ENCODE measurements at regions not wholly inside any gene's neighbourhood (a gene's known extent, or its start where the extent isn't known, plus 50 kb on each side); places are given as distances from the start of the nearest gene placed in this dataset.

DNA sequence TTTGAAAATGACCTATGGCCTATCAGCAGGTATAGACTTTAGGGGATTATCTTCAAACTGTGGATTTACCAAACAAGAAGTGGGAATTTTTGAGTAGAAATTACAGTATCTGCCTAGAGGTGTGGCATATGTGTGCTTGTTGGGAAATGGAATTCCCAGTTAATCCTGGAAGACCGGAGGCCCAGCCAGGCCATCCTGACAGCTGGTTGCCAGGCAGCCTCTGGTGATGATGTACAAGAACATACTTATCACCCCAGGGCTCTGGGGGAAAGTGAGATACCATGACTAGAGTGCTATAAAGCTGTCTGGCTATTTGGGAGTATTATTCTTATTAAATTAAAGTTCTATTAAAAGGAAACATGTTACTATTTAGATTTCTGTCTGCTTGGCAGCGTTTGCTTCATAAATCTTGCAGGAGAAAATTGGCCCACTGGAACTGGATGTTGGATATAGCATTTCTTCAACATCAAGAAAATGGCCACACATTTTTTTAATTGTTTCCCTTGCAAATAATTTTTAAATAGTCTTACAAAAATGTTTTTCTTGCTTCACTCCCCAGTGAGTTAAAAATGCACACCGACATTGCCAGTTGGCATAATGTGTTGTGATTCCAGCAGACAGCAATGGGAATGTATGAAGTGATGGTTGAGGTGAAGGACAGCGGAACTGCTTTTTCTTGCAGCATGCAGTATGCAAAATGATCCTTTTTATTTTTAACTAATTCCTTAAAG lies 187.8 kb downstream of the MYLK4 start:
- DNase-seq: no peak

DNA sequence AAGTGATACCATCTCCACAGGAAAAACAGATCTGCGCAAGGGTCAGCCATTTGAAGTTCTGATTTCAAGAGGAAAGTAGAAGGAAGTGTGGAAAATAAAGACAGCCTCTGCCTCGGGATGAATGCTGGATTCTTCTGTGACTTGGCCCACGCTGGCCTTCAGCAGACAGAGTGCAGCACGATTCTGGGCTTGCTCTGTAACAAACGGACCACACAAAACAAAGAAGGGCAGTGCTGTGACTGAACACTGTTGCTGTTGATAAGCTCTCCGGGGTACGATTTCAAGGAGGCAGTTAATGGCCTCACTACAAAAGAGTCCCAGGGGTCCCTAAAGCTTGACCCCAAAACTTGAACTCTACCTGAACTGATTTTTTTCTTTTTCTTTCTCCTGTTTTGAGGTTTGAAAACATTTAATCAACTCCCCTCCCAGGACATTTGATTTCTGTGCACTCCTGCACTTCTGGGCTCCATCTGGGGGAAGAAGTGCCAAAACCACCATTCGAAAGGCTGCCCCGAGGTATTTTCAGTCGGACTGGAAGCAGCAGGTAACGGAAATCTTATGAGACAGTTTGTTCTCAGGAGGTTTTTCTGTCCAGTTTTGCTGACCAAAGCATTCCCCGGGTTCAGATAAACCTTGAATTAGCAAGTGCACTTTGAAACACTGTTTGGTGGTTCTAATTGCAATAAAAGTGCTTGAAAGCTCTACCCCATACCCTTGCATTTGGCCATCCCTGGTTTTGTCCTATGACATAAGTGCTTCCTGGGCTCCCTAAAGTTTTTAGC lies 189.6 kb downstream of the MYLK4 start:
- DNase-seq: no peak

DNA sequence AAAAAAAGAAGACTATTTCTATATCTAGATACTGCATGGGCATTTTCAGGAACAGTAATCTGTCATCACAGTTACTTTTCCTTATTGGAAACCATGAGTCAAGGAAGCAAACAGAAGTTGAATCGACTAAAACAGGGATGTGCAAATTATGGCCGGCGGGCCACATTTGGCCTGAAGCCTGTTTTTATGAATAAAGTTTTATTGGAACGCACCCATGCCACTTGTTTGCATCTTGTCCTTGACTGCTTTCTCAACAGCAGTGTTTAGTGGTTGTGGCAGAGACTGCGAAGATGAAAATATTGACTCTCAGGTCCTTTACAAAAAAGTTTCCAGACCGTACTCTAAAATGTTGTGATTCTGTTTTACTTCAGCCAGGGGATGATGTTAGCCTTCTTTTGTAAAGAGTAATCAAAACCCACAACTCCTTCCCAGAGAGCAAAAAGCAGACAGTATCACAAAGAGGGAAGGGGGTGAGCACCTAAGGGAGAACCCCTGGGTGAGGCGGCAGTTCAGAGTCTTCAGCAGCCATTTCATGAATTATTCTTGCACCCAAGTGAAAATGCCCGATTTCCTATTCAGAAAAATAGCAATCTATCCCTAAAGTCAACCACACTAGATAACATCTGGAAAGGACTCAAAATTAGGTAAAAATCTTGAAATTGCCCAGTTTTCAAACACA lies 190.4 kb downstream of the MYLK4 start:
- no peak for DNase-seq

DNA sequence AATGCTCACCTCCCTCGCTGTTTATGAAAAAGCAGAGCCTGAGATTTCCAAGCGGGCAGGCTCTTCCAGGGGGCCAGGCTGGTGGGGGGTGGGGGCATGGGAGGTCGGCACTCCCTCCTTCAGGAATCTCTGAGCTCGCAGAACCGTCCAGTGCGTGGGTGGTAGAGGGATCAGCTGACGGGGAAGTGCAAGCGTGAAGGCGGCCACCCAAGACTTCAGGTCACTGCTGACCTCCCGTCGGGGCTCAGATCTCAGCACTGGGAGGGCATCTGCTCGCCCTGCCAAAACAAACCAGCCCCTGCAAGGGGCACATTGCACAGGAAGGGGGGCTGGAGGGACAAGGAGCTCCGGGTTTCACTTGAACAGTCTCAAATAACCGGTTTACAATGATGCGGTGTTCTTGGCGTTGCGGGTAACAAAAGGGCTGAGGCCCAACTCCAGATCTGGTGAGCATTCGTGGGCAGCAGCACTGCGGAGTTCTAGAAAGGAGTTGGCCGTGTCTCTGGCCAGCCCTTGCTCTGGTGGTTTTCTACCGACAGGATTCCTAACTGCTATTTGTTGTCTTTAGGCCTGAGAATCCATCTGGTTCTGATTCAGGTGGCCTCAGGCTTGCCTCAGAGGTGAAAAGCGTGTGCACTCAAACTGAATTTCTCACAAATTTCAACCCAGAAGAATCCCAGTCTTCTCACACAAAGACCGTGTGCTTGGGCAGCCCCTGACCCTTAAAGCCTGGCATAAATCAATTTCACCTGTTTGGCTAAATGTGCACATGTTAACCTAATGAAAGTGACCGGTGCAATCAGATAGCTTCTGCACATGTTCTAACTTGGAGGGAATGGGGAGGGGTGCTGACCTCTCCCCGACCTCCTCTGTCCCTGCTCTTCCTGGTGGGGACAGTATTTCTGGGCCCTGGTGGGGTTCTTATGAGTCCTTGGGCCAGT lies 191.6 kb downstream of the MYLK4 start:
- no peak for DNase-seq

DNA sequence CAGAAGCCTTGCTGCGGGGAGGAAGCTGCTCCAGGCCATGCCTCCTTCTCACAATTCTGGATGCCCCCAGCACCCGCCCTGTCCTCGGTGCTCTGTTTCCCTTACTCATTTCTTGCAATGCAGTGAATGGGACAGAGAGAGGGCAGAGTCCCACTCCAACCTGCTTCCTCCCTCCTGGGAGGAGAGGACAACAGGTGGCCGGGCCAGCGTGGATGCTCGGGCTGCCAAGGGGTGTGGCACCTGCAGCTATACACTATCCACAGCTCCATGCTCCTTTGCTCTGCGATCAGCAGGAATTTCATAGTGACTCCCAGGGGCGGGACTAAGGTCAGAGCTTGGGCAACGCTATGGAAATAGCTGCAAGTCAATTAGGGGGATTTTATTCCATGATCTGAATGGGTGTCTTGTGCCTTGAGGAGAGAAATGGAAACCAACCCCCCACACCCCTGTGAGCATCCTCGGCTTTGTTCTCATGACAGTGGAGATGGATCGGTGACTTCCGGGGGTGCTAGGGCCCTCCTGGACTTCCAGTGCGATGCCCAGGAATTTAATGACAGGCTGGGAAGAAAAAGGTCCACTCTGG lies 192.5 kb downstream of the MYLK4 start:
- no peak for DNase-seq

DNA sequence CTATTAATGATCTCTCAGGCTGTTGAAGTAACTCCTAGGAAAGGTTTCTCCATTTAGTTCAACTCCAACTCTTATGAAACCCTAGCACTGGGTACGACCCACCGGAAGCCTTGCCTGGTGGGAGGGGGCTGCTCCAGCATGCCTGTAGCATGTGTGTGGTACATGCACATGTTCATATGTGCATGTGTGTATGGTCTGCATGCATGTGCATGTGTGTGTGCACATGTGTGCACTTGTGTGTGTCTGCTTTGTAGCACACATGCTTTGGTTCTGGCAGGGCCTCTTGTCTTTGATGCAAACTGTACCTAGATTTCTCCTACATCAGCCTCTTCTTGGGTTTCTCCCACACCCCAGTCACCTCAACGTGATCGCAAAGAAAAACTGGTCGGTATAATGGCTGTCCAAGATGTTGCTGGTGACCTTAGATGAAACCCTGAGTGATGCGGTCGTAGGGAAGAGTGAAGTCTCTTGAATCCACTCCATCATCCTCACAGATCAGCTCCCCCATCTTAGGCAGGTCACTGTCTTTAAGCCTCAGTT lies 193.5 kb downstream of the MYLK4 start:
- no peak for DNase-seq

DNA sequence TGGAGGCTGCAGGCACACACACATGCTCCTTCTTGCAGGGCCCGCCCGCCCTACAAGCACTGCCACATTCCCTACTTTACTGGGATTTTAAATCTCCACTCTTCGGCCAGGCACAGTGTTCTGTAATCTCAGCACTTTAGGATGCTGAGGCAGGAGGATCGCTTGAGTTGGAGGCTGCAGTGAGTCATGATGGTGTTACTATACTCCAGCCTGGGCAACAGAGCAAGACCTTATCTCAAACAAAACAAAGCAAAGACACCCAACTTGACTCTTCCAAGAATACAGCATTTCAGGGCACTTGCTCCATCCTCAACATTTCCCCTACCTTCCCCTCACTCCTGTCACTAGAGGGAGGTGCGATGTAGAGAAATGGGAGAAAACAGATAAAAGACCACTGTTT lies 194.0 kb downstream of the MYLK4 start:
- no peak for DNase-seq

DNA sequence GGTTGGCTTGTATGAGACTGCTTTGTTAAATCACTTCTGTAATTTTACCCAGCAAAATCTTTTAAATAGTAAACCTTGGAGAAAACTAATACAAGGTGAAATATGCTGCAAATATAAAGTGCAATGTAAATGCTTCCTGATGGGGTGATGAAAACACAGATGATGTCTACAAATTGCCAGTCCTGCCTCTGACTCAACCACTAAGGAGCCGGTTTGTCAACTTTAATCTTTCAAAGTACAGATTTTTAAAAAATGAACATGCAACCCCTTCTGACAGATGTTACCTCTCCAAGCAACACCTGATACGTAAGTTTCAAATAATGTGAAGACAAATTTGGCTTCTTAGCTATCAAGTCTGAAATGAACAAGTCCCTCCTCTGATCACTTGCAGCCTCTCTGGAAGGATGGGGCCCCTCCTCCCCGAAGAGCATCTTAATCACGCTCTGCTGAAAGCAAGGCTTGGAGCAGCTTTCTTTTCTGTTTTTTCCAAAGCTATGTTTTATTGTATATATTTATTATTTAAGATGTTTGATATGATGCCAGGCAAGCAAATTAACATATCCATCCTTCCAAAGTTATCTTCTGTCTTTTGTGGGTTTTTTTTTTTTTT lies 196.0 kb downstream of the MYLK4 start:
- no peak for DNase-seq

DNA sequence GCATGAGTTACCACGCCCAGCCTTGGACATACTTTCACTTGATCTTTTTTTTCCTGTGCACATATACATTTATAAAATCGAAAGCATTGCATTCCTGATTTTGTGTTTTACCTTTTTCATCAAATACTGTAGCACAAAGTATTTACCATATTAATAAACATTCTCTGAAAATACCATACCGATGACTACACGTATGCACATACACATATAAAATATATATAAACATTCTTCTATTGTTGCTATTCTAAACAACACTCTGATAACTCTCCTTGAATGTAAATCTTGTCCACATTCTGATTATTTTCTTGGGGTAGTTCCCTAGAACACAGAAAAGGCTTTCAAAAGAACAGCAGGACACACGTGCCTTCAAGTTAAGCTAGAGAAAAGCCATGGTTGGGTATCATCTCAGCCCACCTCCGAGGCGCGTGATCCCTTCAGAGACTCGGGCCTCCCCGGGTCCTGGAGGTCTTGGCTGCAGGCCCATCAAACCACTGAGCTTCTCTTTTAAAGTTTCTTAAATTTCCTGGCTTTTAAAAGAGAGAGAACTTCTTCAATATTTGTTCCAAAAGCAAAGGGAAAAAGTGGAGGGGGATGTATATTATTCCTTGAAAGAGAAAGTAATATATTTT lies 198.1 kb downstream of the MYLK4 start:
- no peak for DNase-seq

DNA sequence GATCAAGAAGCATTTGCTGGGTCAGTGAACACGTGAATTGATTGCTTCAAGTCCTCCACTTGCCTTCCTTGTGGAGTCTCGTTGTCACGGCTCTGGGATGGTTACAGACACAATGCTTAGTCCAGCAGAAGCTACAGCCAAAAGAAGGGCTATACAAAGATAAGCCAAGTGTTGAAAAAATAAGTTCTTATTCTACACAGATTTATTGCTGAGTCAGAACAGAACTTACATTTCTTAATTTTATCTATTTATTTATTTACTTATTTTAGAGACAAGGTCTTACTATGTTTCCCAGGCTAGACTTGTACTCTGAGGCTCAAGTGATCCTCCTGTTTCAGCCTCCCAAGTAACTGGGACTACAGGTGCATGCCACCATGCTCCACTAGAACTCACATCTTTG lies 199.0 kb downstream of the MYLK4 start:
- no peak for DNase-seq

DNA sequence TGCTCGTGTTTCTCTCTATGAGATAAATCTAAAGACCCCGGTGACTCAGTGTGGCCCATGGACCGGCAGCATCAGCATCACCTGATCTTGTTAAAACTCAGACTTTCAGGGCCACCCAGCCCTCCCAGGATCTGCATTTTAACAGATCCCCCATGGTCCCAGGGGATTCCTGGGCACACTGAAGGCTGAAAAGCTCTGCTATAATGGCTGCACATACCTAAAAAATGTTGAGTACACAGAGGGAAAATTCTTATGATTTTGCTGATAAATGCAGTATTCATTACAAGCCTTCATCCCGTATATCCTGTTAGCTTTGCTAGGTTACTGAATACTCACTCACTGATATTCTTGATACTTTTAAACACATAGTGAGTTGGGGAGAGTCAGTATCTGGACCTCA lies 200.5 kb downstream of the MYLK4 start:
- DNase-seq: no peak

DNA sequence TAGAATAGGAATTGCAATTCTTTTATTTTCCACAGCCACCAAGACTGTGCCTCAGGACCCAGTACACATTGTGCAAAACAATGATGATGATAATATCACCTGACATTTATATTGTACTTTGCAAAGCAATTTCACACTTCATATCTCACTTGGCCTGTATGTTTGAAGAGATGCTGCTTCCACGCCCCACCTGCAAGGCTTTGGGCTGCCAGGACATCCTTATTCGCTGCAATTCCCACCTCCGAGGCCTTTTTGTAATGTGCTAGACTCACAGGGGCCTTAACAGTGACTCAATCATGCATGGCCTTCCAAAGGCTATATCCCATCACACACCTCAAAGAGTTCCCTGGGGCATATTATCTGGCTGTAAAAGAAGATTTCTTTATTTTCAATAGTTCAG lies 200.9 kb downstream of the MYLK4 start:
- DNase-seq: no peak

DNA sequence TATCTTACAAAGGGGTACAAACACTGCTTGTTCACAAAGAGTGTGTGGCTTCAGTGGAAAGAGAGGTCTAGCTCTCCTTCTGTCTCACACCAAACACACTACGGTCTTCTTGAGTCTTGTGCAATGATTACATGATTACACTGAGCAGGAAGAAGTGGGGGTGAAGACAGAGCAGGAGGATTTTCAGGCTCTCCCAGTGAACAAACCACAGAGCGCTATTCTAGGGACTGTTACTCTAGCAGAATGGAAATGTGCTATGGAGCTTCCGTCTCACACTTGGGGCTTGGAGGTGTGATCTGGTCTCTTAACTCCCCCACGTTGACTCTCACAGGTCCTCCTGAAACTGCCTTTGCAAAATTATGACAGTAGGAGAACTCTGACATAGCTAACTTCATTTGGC lies 203.4 kb downstream of the MYLK4 start:
- DNase-seq: no peak

DNA sequence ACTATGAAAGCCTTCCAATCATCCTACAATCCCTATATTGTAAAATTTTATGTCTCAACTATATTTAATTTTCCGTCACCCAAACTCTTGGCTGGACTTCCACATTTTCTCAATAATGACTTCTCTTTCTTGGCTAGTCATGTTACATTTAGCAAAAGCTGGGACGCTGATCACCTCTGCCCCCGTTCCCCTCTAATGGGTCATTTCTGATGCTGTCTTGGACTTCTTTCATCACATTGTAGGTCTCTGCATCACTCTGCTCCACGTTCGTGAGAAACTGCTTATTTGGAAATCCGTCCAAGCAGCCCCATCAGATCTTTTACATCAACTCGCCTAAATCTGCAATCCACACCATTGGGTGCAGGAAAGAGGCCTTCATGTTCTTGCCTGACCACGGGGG lies 203.8 kb downstream of the MYLK4 start:
- DNase-seq: no peak

DNA sequence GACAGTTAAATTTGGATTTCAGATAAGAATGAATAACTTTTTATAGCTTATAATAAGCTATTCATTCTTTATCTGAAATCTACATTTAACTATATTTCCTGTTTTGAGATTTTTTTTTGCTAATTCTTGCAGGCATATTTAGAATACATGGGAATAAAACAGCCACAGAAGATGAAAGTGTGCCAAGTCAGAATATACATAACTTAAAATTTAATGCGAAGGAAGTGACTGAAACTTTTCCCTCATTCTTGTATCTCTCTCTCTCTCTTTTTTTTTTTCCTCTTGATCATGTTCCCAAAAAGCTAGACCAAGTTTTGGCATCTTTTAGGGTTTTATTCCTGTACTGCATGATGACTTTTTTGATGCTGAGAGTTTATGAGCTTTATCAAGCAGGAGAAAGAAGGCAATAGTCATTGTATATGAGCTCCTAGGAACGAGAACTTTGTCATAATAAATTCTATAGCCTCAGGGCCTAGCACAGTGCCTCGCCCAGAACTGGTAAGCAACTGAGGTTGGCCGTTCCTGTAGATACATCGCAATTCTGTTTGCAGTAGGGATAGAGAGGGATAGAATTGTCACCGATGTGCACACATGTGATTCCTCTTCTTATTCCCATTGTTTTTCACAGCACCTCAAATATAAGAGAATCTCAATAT lies 205.2 kb downstream of the MYLK4 start:
- DNase-seq: no peak

DNA sequence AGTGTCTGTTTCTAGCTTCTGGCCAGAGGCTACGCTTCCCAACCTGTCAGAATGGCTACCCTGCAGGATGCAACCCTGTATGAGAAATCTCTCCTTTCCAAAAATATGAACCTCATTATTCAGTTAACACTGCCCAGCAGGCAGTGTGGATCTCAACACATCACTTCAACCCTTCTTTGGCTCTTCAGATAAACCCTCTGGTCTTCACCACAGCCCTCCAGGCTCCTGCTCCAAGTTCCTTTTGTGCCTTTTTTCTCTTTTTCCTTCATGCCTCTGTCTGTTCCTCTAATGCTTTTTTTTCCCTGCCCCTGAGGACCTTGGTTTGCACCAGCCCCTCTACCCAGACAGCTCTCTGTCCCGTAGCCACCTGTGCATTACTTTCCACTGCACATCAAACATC lies 207.4 kb downstream of the MYLK4 start:
- no peak for DNase-seq

DNA sequence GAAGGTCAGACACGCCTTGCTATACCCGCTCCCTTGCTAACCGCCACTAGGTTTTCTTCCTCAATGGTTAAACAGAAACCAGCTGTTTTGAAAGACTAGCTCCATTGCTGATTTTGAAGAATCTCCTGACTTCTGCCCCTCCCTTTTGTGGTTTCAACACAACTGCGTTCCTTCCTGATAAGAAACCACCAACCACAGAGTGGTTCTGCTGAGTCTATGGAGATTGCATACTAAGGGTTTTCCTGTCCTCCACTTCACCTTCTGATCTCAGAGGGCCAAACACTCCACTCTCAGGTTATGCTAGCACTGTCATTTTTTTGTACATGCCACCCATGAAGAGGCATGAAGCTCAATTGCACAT lies 207.9 kb downstream of the MYLK4 start:
- no peak for DNase-seq

DNA sequence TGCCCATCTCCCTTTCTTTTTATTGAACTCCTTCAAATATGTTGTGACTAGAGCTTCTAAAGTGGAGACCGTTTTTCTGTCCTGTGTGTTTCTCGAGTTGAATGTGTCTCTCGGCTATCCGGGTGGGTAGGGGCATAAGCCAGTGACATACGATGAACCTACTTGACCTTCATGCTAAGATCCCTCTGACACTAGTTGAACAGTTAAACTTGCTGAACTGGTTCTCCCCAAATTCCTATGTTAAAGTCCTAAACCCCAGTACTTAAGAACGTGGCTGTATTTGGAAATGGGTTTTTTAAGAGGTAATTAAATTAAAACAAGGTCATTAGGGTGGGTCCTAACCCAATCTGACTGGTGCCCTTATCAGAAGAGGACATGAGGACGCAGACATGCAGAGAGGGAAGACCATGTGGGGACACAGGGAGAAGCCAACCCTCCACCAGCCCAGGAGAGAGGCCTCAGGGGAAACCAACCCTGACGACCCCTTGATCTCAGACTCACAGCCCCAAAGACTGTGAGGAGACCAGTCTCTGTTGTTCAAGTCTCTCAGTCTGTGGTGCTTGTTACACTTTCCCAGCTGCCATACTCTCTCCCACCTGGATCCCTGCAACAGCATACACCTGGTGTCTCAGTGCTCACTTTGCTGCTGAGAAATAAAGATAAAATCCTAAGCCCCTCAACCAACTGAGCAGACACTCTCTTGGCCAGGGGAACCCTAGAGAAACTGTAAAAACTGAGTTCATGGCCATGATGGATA lies 208.4 kb downstream of the MYLK4 start:
- DNase-seq: no peak

DNA sequence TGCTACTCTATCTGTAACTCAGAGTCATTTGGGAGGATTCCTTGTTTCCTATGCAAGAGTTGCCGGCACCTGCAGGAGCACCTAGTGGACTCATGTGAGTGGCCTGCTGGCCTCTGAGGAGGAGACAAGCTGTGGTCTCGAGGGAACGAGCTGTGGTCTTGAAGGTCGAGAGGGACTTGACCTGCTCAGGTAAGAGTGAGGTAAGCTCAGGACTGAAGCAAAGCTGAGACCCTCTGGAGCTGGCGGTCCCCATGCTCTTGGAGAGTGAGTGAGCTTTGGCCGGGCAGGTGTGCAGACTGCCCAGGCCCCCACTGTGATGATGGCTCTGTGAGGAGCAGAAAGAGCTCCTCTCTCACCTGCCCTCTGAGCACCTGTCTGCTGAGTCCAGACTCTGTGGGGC lies 214.3 kb downstream of the MYLK4 start:
- no peak for DNase-seq

DNA sequence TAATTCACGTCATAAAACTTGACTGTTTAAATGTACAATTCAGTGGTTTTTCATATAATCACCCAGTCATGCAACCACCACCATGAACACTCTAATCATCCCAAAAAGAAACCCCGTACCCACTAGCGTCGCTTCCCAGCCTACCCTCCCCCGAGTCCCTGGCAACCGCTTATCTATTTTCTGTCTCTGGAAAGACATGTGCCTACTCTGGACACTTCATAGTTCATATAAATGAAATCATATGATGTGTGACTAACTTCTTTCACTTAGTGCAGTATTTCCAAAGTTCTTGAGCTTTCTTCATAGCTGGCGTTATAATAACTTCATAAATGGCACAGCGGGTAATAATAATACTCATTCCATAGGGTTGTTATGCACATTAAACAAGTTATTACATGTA lies 215.2 kb downstream of the MYLK4 start:
- DNase-seq: no peak
